Fibroblast of the aortic adventitia (primary cell): ENCODE measurements at regions not wholly inside any gene's neighbourhood (a gene's known extent, or its start where the extent isn't known, plus 50 kb on each side); places are given as distances from the start of the nearest gene placed in this dataset.

Experiments used
- DNase-seq: peaks from one replicate; pipeline ENCODE4 v3.0.0-alpha.2; 2010; ENCODE audit warnings: low read depth
- H3K4me3 ChIP-seq: 2 replicates; pipeline ENCODE4 v1.5.1; 2011; ENCODE audit warnings: low read depth, mild to moderate bottlenecking, control low read depth, low read length, moderate library complexity
- CTCF ChIP-seq: IDR thresholded peaks from 2 replicates; pipeline ENCODE4 v1.5.1; 2011; ENCODE audit warnings: mild to moderate bottlenecking, low read length, control low read depth, inconsistent platforms; ENCODE audit not compliant: insufficient read depth

GRCh38 chr1:199394856-199395255 lies 632.7 kb upstream of the NR5A2 start:
- H3K4me3 ChIP-seq: no peak overlapping the region
- DNase-seq: no peak
- TF ChIP-seq CTCF: no peak

- TF ChIP-seq CTCF: no peak
- peak; percentile 48 for DNase-seq
- no peak overlapping the region for H3K4me3 ChIP-seq
Measured at GRCh38 chr1:199396456-199396855, 631.1 kb upstream of the NR5A2 start.

- DNase-seq: no peak
- no peak for TF ChIP-seq CTCF
- H3K4me3 ChIP-seq: no peak overlapping the region
Measured at GRCh38 chr1:199399996-199400724, 627.4 kb upstream of the NR5A2 start.

- peak; percentile 79 for DNase-seq
- TF ChIP-seq CTCF: no peak
- H3K4me3 ChIP-seq: no peak overlapping the region
Measured at GRCh38 chr1:199403531-199404116, 623.9 kb upstream of the NR5A2 start.

- TF ChIP-seq CTCF: no peak
- DNase-seq: peak; percentile 27
- no peak overlapping the region for H3K4me3 ChIP-seq
Measured at GRCh38 chr1:199404191-199404590, 623.3 kb upstream of the NR5A2 start.

GRCh38 chr1:199404976-199405375 lies 622.5 kb upstream of the NR5A2 start:
- no peak for DNase-seq
- H3K4me3 ChIP-seq: no peak overlapping the region
- TF ChIP-seq CTCF: no peak
